H1 (cell line): ENCODE measurements at regions not wholly inside any gene's neighbourhood (a gene's known extent, or its start where the extent isn't known, plus 50 kb on each side); places are given as distances from the start of the nearest gene placed in this dataset.

Experiments used
- CTCF ChIA-PET: fragments of 300-600 bp; sonication (Branson Sonifier 250); formaldehyde crosslinking; loops from one replicate; lab custom pipeline; 2021; ENCODE audit not compliant: partially characterized antibody; lab: Charles Lee
- POLR2A ChIA-PET: fragments of 300-600 bp; sonication (Branson Sonifier 250); formaldehyde crosslinking; loops from one replicate; lab custom pipeline; 2021; ENCODE audit warnings: inconsistent platforms; ENCODE audit not compliant: partially characterized antibody; lab: Charles Lee
- DNase-seq, 2 experiments: peaks; one replicate each; pipeline versions ENCODE4 v3.0.0 to v3.0.0-alpha.2; 2010 to 2022; ENCODE audit warnings: low spot score in 2 of 2, low read depth in 1 of 2, mixed read lengths in 1 of 2
- FAIRE-seq: peaks from 2 replicates; lab custom pipeline; 2011; peaks lifted over from hg19 to GRCh38; lab: Jason Lieb, UNC
- H2AFZ ChIP-seq: 2 replicates; pipeline ENCODE4 v1.8.1; 2012; ENCODE audit warnings: low read length, inconsistent platforms
- H2AK5ac ChIP-seq: 2 replicates; pipeline ENCODE4 v1.6.1; 2013; ENCODE audit warnings: low read depth, low read length
- H2BK120ac ChIP-seq: replicated peaks from 2 replicates; pipeline ENCODE3; 2013; ENCODE audit warnings: low read depth, low read length, inconsistent platforms
- H2BK12ac ChIP-seq: 2 replicates; pipeline ENCODE4 v1.6.1; 2013; ENCODE audit warnings: low read depth, low read length
- H2BK15ac ChIP-seq: 2 replicates; pipeline ENCODE4 v1.6.1; 2013; ENCODE audit warnings: low read length
- H2BK20ac ChIP-seq: 2 replicates; pipeline ENCODE4 v1.6.1; 2013; ENCODE audit warnings: low read length
- H2BK5ac ChIP-seq: 2 replicates; pipeline ENCODE4 v1.6.1; 2013; ENCODE audit warnings: low read depth, low read length
- H3K14ac ChIP-seq: 2 replicates; pipeline ENCODE4 v1.6.1; 2013; ENCODE audit warnings: inconsistent platforms; ENCODE audit not compliant: insufficient read length
- H3K18ac ChIP-seq: 2 replicates; pipeline ENCODE4 v1.6.1; 2013; ENCODE audit warnings: low read length; ENCODE audit errors: extremely low read depth
- H3K23ac ChIP-seq: 2 replicates; pipeline ENCODE4 v1.6.1; 2013; ENCODE audit warnings: inconsistent platforms; ENCODE audit not compliant: insufficient read length
- H3K23me2 ChIP-seq: 2 replicates; pipeline ENCODE4 v1.6.1; 2013; ENCODE audit warnings: low read depth, low read length
- H3K27ac ChIP-seq: 2 replicates; pipeline ENCODE4 v1.6.1; 2011; ENCODE audit warnings: low read depth, low read length, inconsistent platforms
- H3K27me3 ChIP-seq, 4 experiments: replicated peaks in 1 of 4; 1 replicate in 1 of 4; 2 replicates in 3 of 4; pipeline versions ENCODE4 v1.6.1 to v1.8.1; 2011 to 2013; ENCODE audit warnings: low read length in 3 of 4, mild to moderate bottlenecking in 3 of 4, inconsistent platforms in 2 of 4, mixed read lengths in 2 of 4, moderate library complexity in 1 of 4; ENCODE audit not compliant: control insufficient read depth in 3 of 4, insufficient read depth in 3 of 4; ENCODE audit errors: extremely low read depth in 1 of 4
- H3K36me3 ChIP-seq, 4 experiments: 2 replicates each; pipeline versions ENCODE4 v1.6.1 to v1.8.1; 2011 to 2013; ENCODE audit warnings: mild to moderate bottlenecking in 4 of 4, low read length in 3 of 4, moderate library complexity in 2 of 4, control low read depth in 1 of 4, inconsistent platforms in 1 of 4; ENCODE audit not compliant: insufficient read depth in 4 of 4, control insufficient read depth in 2 of 4
- H3K4ac ChIP-seq: replicated peaks from 2 replicates; pipeline ENCODE3; 2013; ENCODE audit warnings: low read length, low read depth, mixed read lengths, inconsistent platforms; ENCODE audit not compliant: insufficient read length
- H3K4me1 ChIP-seq, 4 experiments: replicated peaks in 1 of 4; 1 replicate in 1 of 4; 2 replicates in 3 of 4; pipeline versions ENCODE4 v1.6.1 to v1.8.1; 2011 to 2013; ENCODE audit warnings: low read length in 3 of 4, inconsistent platforms in 2 of 4, mixed read lengths in 1 of 4; ENCODE audit not compliant: insufficient read depth in 4 of 4, control insufficient read depth in 3 of 4
- H3K4me2 ChIP-seq, 2 experiments: 2 replicates each; pipeline versions ENCODE4 v1.6.1 to v1.8.1; 2011 to 2013; ENCODE audit warnings: low read depth in 2 of 2, low read length in 2 of 2, control low read depth in 1 of 2, inconsistent platforms in 1 of 2, mild to moderate bottlenecking in 1 of 2; ENCODE audit not compliant: insufficient read depth in 1 of 2
- H3K4me3 ChIP-seq, 4 experiments: fragments of 200-600, 300-600 bp in 1 of 4; sonication (generic), shearing (Covaris generic), sonication (Bioruptor Twin) in 1 of 4; 2 replicates each; pipeline versions ENCODE4 v1.5.1 to v1.8.1; 2011 to 2016; ENCODE audit warnings: low read length in 4 of 4, low read depth in 3 of 4, control low read depth in 2 of 4, inconsistent platforms in 2 of 4, mild to moderate bottlenecking in 2 of 4, mixed read lengths in 1 of 4, moderate library complexity in 1 of 4; ENCODE audit not compliant: insufficient read depth in 2 of 4; ENCODE audit errors: extremely low read depth in 1 of 4
- H3K56ac ChIP-seq: replicated peaks from 2 replicates; pipeline ENCODE3; 2013; ENCODE audit warnings: low read depth, mild to moderate bottlenecking, mixed read lengths, low read length, inconsistent platforms; ENCODE audit not compliant: insufficient read length
- H3K79me1 ChIP-seq: 2 replicates; pipeline ENCODE4 v1.6.1; 2013; ENCODE audit warnings: low read depth, low read length, control low read depth
- H3K79me2 ChIP-seq, 2 experiments: 2 replicates each; pipeline versions ENCODE4 v1.6.1 to v1.8.1; 2012 to 2013; ENCODE audit warnings: low read length in 2 of 2, mild to moderate bottlenecking in 2 of 2, inconsistent platforms in 1 of 2; ENCODE audit not compliant: insufficient read depth in 2 of 2, control insufficient read depth in 1 of 2
- H3K9ac ChIP-seq, 4 experiments: replicated peaks in 1 of 4; 1 replicate in 1 of 4; 2 replicates in 3 of 4; pipeline versions ENCODE4 v1.6.1 to v1.8.1; 2011 to 2013; ENCODE audit warnings: low read depth in 3 of 4, low read length in 3 of 4, control low read depth in 2 of 4, mild to moderate bottlenecking in 2 of 4, moderate library complexity in 2 of 4, inconsistent platforms in 1 of 4; ENCODE audit errors: extremely low read depth in 1 of 4
- H3K9me3 ChIP-seq, 2 experiments: 2 replicates each; pipeline versions ENCODE4 v1.6.1 to v1.8.1; 2012 to 2013; ENCODE audit warnings: mild to moderate bottlenecking in 2 of 2, moderate library complexity in 2 of 2, control low read depth in 1 of 2, inconsistent platforms in 1 of 2, low read depth in 1 of 2, low read length in 1 of 2, mixed read lengths in 1 of 2; ENCODE audit not compliant: insufficient read depth in 2 of 2
- H4K20me1 ChIP-seq, 2 experiments: replicated peaks in 1 of 2; 2 replicates each; pipeline versions ENCODE3 to v1.8.1; 2011 to 2013; ENCODE audit warnings: inconsistent platforms in 2 of 2, low read length in 2 of 2, mild to moderate bottlenecking in 1 of 2; ENCODE audit not compliant: insufficient read depth in 2 of 2, control insufficient read depth in 1 of 2
- H4K5ac ChIP-seq: 2 replicates; pipeline ENCODE4 v1.6.1; 2013; ENCODE audit warnings: low read length, low read depth, mixed read lengths, inconsistent platforms; ENCODE audit not compliant: insufficient read length
- H4K8ac ChIP-seq: 2 replicates; pipeline ENCODE4 v1.8.0; 2013; ENCODE audit warnings: mild to moderate bottlenecking, moderate library complexity, low read length, inconsistent platforms; ENCODE audit not compliant: insufficient read depth; ENCODE audit errors: extremely low read depth
- H4K91ac ChIP-seq: replicated peaks from 2 replicates; pipeline ENCODE3; 2013; ENCODE audit warnings: low read length, mixed read lengths, inconsistent platforms; ENCODE audit not compliant: insufficient read length
- ATF3 ChIP-seq: IDR thresholded peaks from 2 replicates; pipeline ENCODE4 v1.6.1; 2011; ENCODE audit warnings: low read depth, mild to moderate bottlenecking, low read length; ENCODE audit not compliant: insufficient read depth
- CHD1 ChIP-seq: IDR thresholded peaks from 2 replicates; pipeline ENCODE4 v1.6.1; 2012; ENCODE audit warnings: low read depth, low read length, improper control_type of control experiment
- GABPA ChIP-seq: IDR thresholded peaks from 2 replicates; pipeline ENCODE4 v1.6.1; 2011; ENCODE audit warnings: mild to moderate bottlenecking, low read length, moderate library complexity, borderline replicate concordance; ENCODE audit not compliant: insufficient read depth
- POLR2A ChIP-seq, 2 experiments: IDR thresholded peaks; 1 replicate in 1 of 2; 2 replicates in 1 of 2; pipeline ENCODE4 v1.6.1; 2011; ENCODE audit warnings: low read depth in 2 of 2, low read length in 2 of 2, mild to moderate bottlenecking in 2 of 2; ENCODE audit errors: control extremely low read depth in 1 of 2
- POU5F1 ChIP-seq: IDR thresholded peaks from 2 replicates; pipeline ENCODE4 v1.6.1; 2011; ENCODE audit warnings: low read depth, mild to moderate bottlenecking, low read length, moderate library complexity
- SIRT6 ChIP-seq: IDR thresholded peaks from one replicate; pipeline ENCODE4 v1.7.1; 2012; ENCODE audit warnings: low read length, inconsistent platforms
- SIX5 ChIP-seq: IDR thresholded peaks from 2 replicates; pipeline ENCODE4 v1.6.1; 2011; ENCODE audit warnings: mild to moderate bottlenecking, low read depth, low read length
- SP1 ChIP-seq: IDR thresholded peaks from 2 replicates; pipeline ENCODE4 v1.6.1; 2011; ENCODE audit warnings: low read depth, low read length
- SP2 ChIP-seq: IDR thresholded peaks from 2 replicates; pipeline ENCODE4 v1.6.1; 2012; ENCODE audit warnings: mild to moderate bottlenecking, low read length, inconsistent platforms
- SRF ChIP-seq: IDR thresholded peaks from 2 replicates; pipeline ENCODE4 v1.6.1; 2011; ENCODE audit warnings: mild to moderate bottlenecking, low read depth, low read length, moderate library complexity
- WGBS, 2 experiments: shearing (Covaris generic) in 1 of 2; methylation state at CpG; one replicate each; pipeline versions ENCODE4 v1.1.6 to v1.1.7; 2013 to 2015; ENCODE audit warnings: low lambda C conversion rate in 2 of 2, mixed read lengths in 2 of 2, inconsistent platforms in 1 of 2, low coverage in 1 of 2, missing lambda C conversion rate in 1 of 2; ENCODE audit not compliant: insufficient replicate concordance in 2 of 2, insufficient coverage in 1 of 2, insufficient read length in 1 of 2; ENCODE audit errors: extremely low coverage in 1 of 2, missing lambda C conversion rate in 1 of 2; 5-methylcytosine and 5-hydroxymethylcytosine counted together
- TF ChIP-seq, protein P1 (sequence below): IDR thresholded peaks from 2 replicates; pipeline ENCODE4 v1.6.1; 2011; ENCODE audit warnings: low read length, improper control_type of control experiment
- TF ChIP-seq, protein P2 (sequence below), 3 experiments: IDR thresholded peaks; 1 replicate in 2 of 3; 2 replicates in 1 of 3; pipeline versions ENCODE4 v1.5.1 to v1.6.1; 2011; ENCODE audit warnings: low read length in 3 of 3, mild to moderate bottlenecking in 3 of 3, inconsistent platforms in 2 of 3, low read depth in 1 of 3, moderate library complexity in 1 of 3; ENCODE audit not compliant: insufficient read depth in 1 of 3; ENCODE audit errors: control extremely low read depth in 1 of 3

DNA sequence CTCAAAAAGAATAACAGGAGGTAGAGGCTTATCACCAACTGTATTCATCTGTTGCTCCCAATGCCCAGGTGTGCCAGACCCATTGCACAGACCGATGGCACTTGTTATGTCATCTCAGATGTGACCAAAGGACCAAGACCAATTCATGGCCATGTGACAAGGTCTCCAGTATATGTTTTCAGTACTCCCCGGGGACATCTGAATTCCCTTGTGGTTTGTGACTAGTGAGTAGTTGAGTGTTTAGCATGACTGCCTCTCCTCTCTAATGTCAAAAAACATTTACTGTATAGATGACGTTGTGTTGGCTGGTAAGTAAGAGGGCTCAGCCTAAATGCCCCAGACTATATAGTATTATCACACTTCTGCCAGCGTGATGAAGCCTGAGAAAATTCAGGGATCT is 202.1 kb upstream of the SMIM30 start:
- no peak overlapping the region for H3K56ac ChIP-seq
- POLR2A ChIA-PET = no interaction called here
- CTCF ChIA-PET = no interaction called here
- peaks cover 0 to 7% of the 10 kb centered on the region in 2 experiments; a peak in 1 of 4 replicates for H3K9me3 ChIP-seq
- no peaks in the 10 kb centered on the region for H3K36me3 ChIP-seq
- H2AK5ac ChIP-seq = no peak overlapping the region
- no peaks in the 10 kb centered on the region for H3K79me1 ChIP-seq
- no peaks in the 10 kb centered on the region for H3K4me1 ChIP-seq
- no peak overlapping the region for H3K4ac ChIP-seq
- H4K8ac ChIP-seq = no peak overlapping the region
- H2BK15ac ChIP-seq = no peak overlapping the region
- TF ChIP-seq SIRT6 (no peak), POLR2A (IDR thresholded peaks at IDR 0.05; ENCODE audit: control extremely low read depth in 1 of 2, low read depth in 2 of 2, low read length in 2 of 2) (no peak), ATF3 (no peak), GABPA (no peak), SP2 (no peak), CHD1 (no peak), SIX5 (no peak), SP1 (no peak), SRF (no peak), POU5F1 (no peak)
- TF ChIP-seq, protein P1, sequence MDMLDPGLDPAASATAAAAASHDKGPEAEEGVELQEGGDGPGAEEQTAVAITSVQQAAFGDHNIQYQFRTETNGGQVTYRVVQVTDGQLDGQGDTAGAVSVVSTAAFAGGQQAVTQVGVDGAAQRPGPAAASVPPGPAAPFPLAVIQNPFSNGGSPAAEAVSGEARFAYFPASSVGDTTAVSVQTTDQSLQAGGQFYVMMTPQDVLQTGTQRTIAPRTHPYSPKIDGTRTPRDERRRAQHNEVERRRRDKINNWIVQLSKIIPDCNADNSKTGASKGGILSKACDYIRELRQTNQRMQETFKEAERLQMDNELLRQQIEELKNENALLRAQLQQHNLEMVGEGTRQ = no peak
- TF ChIP-seq, protein P2, sequence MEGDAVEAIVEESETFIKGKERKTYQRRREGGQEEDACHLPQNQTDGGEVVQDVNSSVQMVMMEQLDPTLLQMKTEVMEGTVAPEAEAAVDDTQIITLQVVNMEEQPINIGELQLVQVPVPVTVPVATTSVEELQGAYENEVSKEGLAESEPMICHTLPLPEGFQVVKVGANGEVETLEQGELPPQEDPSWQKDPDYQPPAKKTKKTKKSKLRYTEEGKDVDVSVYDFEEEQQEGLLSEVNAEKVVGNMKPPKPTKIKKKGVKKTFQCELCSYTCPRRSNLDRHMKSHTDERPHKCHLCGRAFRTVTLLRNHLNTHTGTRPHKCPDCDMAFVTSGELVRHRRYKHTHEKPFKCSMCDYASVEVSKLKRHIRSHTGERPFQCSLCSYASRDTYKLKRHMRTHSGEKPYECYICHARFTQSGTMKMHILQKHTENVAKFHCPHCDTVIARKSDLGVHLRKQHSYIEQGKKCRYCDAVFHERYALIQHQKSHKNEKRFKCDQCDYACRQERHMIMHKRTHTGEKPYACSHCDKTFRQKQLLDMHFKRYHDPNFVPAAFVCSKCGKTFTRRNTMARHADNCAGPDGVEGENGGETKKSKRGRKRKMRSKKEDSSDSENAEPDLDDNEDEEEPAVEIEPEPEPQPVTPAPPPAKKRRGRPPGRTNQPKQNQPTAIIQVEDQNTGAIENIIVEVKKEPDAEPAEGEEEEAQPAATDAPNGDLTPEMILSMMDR (IDR thresholded peaks at IDR 0.05; ENCODE audit: control extremely low read depth in 1 of 3, insufficient read depth in 1 of 3, low read depth in 1 of 3, low read length in 3 of 3) = no peak
- no peak overlapping the region for H3K9ac ChIP-seq
- no peak overlapping the region for H3K23ac ChIP-seq
- WGBS, 2 experiments = 90% methylated on average over 4 of the region's 4 CpGs; no CpG with 5 or more reads in 1 of the 2 experiments
- no peak overlapping the region for H4K91ac ChIP-seq
- H2BK5ac ChIP-seq = no peak overlapping the region
- H2BK20ac ChIP-seq = no peak overlapping the region
- FAIRE-seq (no peak), DNase-seq (no peak)
- no peak overlapping the region for H4K5ac ChIP-seq
- no peak overlapping the region for H2BK120ac ChIP-seq
- H3K79me2 ChIP-seq = no peaks in the 10 kb centered on the region
- H2AFZ ChIP-seq = no peak overlapping the region
- no peaks in the 10 kb centered on the region for H3K27me3 ChIP-seq
- no peak overlapping the region for H3K4me2 ChIP-seq
- no peak overlapping the region for H3K18ac ChIP-seq
- no peak overlapping the region for H3K14ac ChIP-seq
- no peak overlapping the region for H3K4me3 ChIP-seq
- H2BK12ac ChIP-seq = no peak overlapping the region
- no peaks in the 10 kb centered on the region for H4K20me1 ChIP-seq
- H3K23me2 ChIP-seq = no peaks in the 10 kb centered on the region
- H3K27ac ChIP-seq = no peak overlapping the region
